GM12878 (cell line): ENCODE measurements at regions not wholly inside any gene's neighbourhood (a gene's known extent, or its start where the extent isn't known, plus 50 kb on each side); places are given as distances from the start of the nearest gene placed in this dataset.

ENCODE experiments used
- ATAC-seq: fragments of 200-7000 bp; cut with Tn5 transposase; 3 replicates; pipeline ENCODE4 v1.9.1; 2020; ENCODE audit warnings: mild to moderate bottlenecking, moderate library complexity
- BruUV-seq: library from RNA; stranded (reverse); fragments of 400-500 nt; replicated peaks from 2 replicates; lab custom pipeline; 2021; lab: Mats Ljungman, UMichigan
- CTCF ChIA-PET: fragments of 300-600 bp; sonication (Branson Sonifier 250); formaldehyde crosslinking; extraction: SDS; loops from one replicate; lab custom pipeline; 2021; ENCODE audit warnings: inconsistent platforms; lab: Yijun Ruan, JAX
- POLR2A ChIA-PET: fragments of 350-600 bp; formaldehyde crosslinking; extraction: SDS; loops from one replicate; lab custom pipeline; 2021; ENCODE audit warnings: inconsistent platforms; lab: Charles Lee
- RAD21 ChIA-PET: fragments of 300-600 bp; sonication (Branson Sonifier 250); formaldehyde crosslinking; loops from one replicate; lab custom pipeline; 2023; ENCODE audit warnings: antibody characterized with exemption; ENCODE audit not compliant: unreplicated experiment; lab: Charles Lee
- SMC1A ChIA-PET: fragments of 300-600 bp; sonication (Branson Sonifier 250); formaldehyde crosslinking; loops from one replicate; lab custom pipeline; 2023; ENCODE audit not compliant: unreplicated experiment, uncharacterized antibody; lab: Charles Lee
- DNase-seq: peaks from one replicate; pipeline ENCODE4 v3.0.0-alpha.2; 2011; ENCODE audit warnings: low read depth, low spot score
- FAIRE-seq: peaks from 3 replicates; lab custom pipeline; 2011; peaks lifted over from hg19 to GRCh38; lab: Jason Lieb, UNC
- H2AFZ ChIP-seq: 2 replicates; pipeline ENCODE4 v1.6.0; 2011; ENCODE audit warnings: low read depth, low read length, control low read depth; ENCODE audit not compliant: control insufficient read depth
- H3K27ac ChIP-seq: 2 replicates; pipeline ENCODE4 v1.5.1; 2011; ENCODE audit warnings: control low read depth; ENCODE audit not compliant: control insufficient read depth, insufficient read depth
- H3K27me3 ChIP-seq, 2 experiments: replicated peaks in 1 of 2; 2 replicates each; pipeline versions ENCODE4 v1.6.0 to v1.6.1; 2011; ENCODE audit warnings: low read length in 1 of 2; ENCODE audit not compliant: control insufficient read depth in 2 of 2, insufficient read depth in 2 of 2
- H3K36me3 ChIP-seq, 2 experiments: 2 replicates each; pipeline ENCODE4 v1.5.1; 2011; ENCODE audit warnings: low read length in 1 of 2; ENCODE audit not compliant: control insufficient read depth in 2 of 2, insufficient read depth in 2 of 2
- H3K4me1 ChIP-seq: 2 replicates; pipeline ENCODE4 v1.6.1; 2011; ENCODE audit warnings: mild to moderate bottlenecking, low read length, moderate library complexity, mixed read lengths; ENCODE audit not compliant: control insufficient read depth, insufficient read depth
- H3K4me2 ChIP-seq: 2 replicates; pipeline ENCODE4 v1.6.0; 2011; ENCODE audit warnings: control low read depth; ENCODE audit not compliant: control insufficient read depth, insufficient read depth
- H3K4me3 ChIP-seq: fragments of 200-600 bp; sonication (generic); 2 replicates; pipeline ENCODE4 v1.5.1; 2016
- H3K79me2 ChIP-seq: 2 replicates; pipeline ENCODE4 v1.6.0; 2011; ENCODE audit warnings: low read length; ENCODE audit not compliant: control insufficient read depth, insufficient read depth
- H3K9ac ChIP-seq: 2 replicates; pipeline ENCODE4 v1.8.0; 2011; ENCODE audit warnings: low read length, control low read depth, mixed read lengths; ENCODE audit not compliant: control insufficient read depth, insufficient read depth
- H3K9me3 ChIP-seq: replicated peaks from 3 replicates; pipeline ENCODE4 v1.5.1; 2011; ENCODE audit warnings: mild to moderate bottlenecking, low read length; ENCODE audit not compliant: control insufficient read depth, insufficient read depth
- H4K20me1 ChIP-seq: 2 replicates; pipeline ENCODE4 v1.6.0; 2011; ENCODE audit not compliant: control insufficient read depth, insufficient read depth
- CBX5 ChIP-seq: sonication (generic); IDR thresholded peaks from 2 replicates; pipeline ENCODE4 v1.6.1; 2016; ENCODE audit warnings: low read depth, moderate library complexity, mild to moderate bottlenecking, inconsistent platforms
- E4F1 ChIP-seq: fragments of 450-650 bp; IDR thresholded peaks from 2 replicates; pipeline ENCODE4 v1.6.1; 2018; ENCODE audit warnings: borderline replicate concordance, mild to moderate bottlenecking; ENCODE audit not compliant: partially characterized antibody
- IRF5 ChIP-seq: fragments of 450-650 bp; IDR thresholded peaks from 2 replicates; pipeline ENCODE4 v1.6.1; 2017; ENCODE audit warnings: borderline replicate concordance
- LARP7 ChIP-seq: fragments of 450-650 bp; IDR thresholded peaks from 2 replicates; pipeline ENCODE4 v1.6.1; 2017; ENCODE audit warnings: mild to moderate bottlenecking
- MXI1 ChIP-seq: fragments of 150-350 bp; IDR thresholded peaks from 2 replicates; pipeline ENCODE4 v1.6.1; 2011; ENCODE audit warnings: low read depth, mild to moderate bottlenecking, inconsistent platforms, low read length, improper control_type of control experiment
- NBN ChIP-seq: fragments of 450-650 bp; IDR thresholded peaks from 2 replicates; pipeline ENCODE4 v1.6.1; 2016
- POLR2AphosphoS2 ChIP-seq: IDR thresholded peaks from 2 replicates; pipeline ENCODE4 v1.6.1; 2011; ENCODE audit warnings: low read depth, mild to moderate bottlenecking, low read length, improper control_type of control experiment, moderate library complexity
- POU2F2 ChIP-seq: IDR thresholded peaks from 3 replicates; pipeline ENCODE4 v1.6.1; 2011; ENCODE audit warnings: low read depth, mild to moderate bottlenecking, low read length, borderline replicate concordance
- REST ChIP-seq: IDR thresholded peaks from 2 replicates; pipeline ENCODE4 v1.6.1; 2012; ENCODE audit warnings: mild to moderate bottlenecking, low read depth, low read length
- SIN3A ChIP-seq: IDR thresholded peaks from 2 replicates; pipeline ENCODE4 v1.6.1; 2012; ENCODE audit warnings: low read depth, low read length, improper control_type of control experiment
- SMC3 ChIP-seq: IDR thresholded peaks from 2 replicates; pipeline ENCODE4 v1.6.1; 2011; ENCODE audit warnings: low read length, improper control_type of control experiment, borderline replicate concordance
- SPI1 ChIP-seq: IDR thresholded peaks from 2 replicates; pipeline ENCODE4 v1.6.1; 2011; ENCODE audit warnings: low read depth, mild to moderate bottlenecking, low read length, moderate library complexity, borderline replicate concordance; ENCODE audit not compliant: insufficient read depth
- SREBF2 ChIP-seq: IDR thresholded peaks from 2 replicates; pipeline ENCODE4 v1.6.1; 2012; ENCODE audit warnings: mild to moderate bottlenecking, low read length
- STAT1 ChIP-seq: fragments of 450-650 bp; conservative IDR thresholded peaks from 2 replicates; pipeline ENCODE4 v1.6.1; 2014; ENCODE audit warnings: antibody characterized with exemption, mild to moderate bottlenecking
- TCF7 ChIP-seq: IDR thresholded peaks from 2 replicates; pipeline ENCODE4 v1.6.1; 2014; ENCODE audit warnings: antibody characterized with exemption, borderline replicate concordance
- YBX1 ChIP-seq: fragments of 450-650 bp; IDR thresholded peaks from 2 replicates; pipeline ENCODE4 v1.6.1; 2016; ENCODE audit warnings: antibody characterized with exemption
- YY1 ChIP-seq: IDR thresholded peaks from 2 replicates; pipeline ENCODE4 v1.6.1; 2011; ENCODE audit warnings: low read depth, mild to moderate bottlenecking, low read length
- ZNF217 ChIP-seq: fragments of 450-650 bp; IDR thresholded peaks from 2 replicates; pipeline ENCODE4 v1.6.1; 2017; ENCODE audit warnings: antibody characterized with exemption, mild to moderate bottlenecking
- ZSCAN29 ChIP-seq: fragments of 450-650 bp; IDR thresholded peaks from 2 replicates; pipeline ENCODE4 v1.6.1; 2017; ENCODE audit warnings: mild to moderate bottlenecking, moderate library complexity
- WGBS: methylation state at CpG from one replicate; pipeline ENCODE4 v1.1.6; 2016; ENCODE audit warnings: low lambda C conversion rate; ENCODE audit not compliant: insufficient replicate concordance, insufficient coverage; ENCODE audit errors: missing lambda C conversion rate; 5-methylcytosine and 5-hydroxymethylcytosine counted together
- in situ Hi-C: fragments of 300-500 bp; cut with MboI; formaldehyde crosslinking; loops from 9 replicates; pipeline ENCODE4 v1.14.3; 2018; ENCODE audit warnings: mixed read lengths
- intact Hi-C: fragments of 100-400 bp; cut with micrococcal nuclease; formaldehyde crosslinking; loops from one replicate; pipeline ENCODE4 v1.14.2; 2022; ENCODE audit not compliant: unreplicated experiment

- Histone ChIP-seq H3K9ac (no peak overlapping the region), H3K27ac (no peak overlapping the region), H3K36me3 (no peaks in the 10 kb centered on the region), H3K4me2 (no peak overlapping the region), H4K20me1 (no peaks in the 10 kb centered on the region), H2AFZ (no peak overlapping the region), H3K4me1 (no peaks in the 10 kb centered on the region; the same call in 1 of the 2 replicates), H3K27me3 (peaks cover 2 to 5% of the 10 kb centered on the region in 2 experiments; a peak in 2 of 4 replicates), H3K4me3 (no peak overlapping the region), H3K9me3 (no peaks in the 10 kb centered on the region), H3K79me2 (no peaks in the 10 kb centered on the region)
- no peak for ATAC-seq
- in situ Hi-C loops (no loop called here), intact Hi-C loops (loop anchor here (10.0 kb wide), 1 partner anchor 125 kb away; no protein-coding TSS in a partner anchor)
- ChIA-PET CTCF (interaction anchor here (1.7 kb wide), 1 partner anchor 103 kb away, joined by 4 read pairs; no protein-coding TSS in a partner anchor), SMC1A (no interaction called here), RAD21 (no interaction called here), POLR2A (no interaction called here)
- DNase-seq: no peak
- 68% methylated on average over 5 of the region's 5 CpGs for WGBS
- no peak for FAIRE-seq
- BruUV-seq: no TSS peak
- TF ChIP-seq SMC3: no peak
- TF ChIP-seq CBX5: no peak
- no peak for TF ChIP-seq POLR2AphosphoS2
- no peak for TF ChIP-seq MXI1
- TF ChIP-seq LARP7: no peak
- no peak for TF ChIP-seq IRF5
- no peak for TF ChIP-seq SREBF2
- TF ChIP-seq REST: no peak
- no peak for TF ChIP-seq YY1
- TF ChIP-seq ZSCAN29: no peak
- TF ChIP-seq E4F1: no peak
- TF ChIP-seq STAT1: no peak
- no peak for TF ChIP-seq ZNF217
- no peak for TF ChIP-seq SPI1
- TF ChIP-seq TCF7: no peak
- no peak for TF ChIP-seq YBX1
- no peak for TF ChIP-seq SIN3A
- TF ChIP-seq POU2F2: no peak
- TF ChIP-seq NBN: no peak
These were observed 185.5 kb downstream of the ZNF365 start for GRCh38 chr10:62559481-62560200.
